Esophagus muscularis mucosa (tissue), 3 donors: ENCODE measurements at regions not wholly inside any gene's neighbourhood (a gene's known extent, or its start where the extent isn't known, plus 50 kb on each side); places are given as distances from the start of the nearest gene placed in this dataset.

ENCODE experiments used
- CTCF ChIP-seq, 3 experiments: fragments of 200-600 bp in 2 of 3; fragments of 450-650 bp in 1 of 3; sonication (generic) in 2 of 3; IDR thresholded peaks; one replicate each; pipeline ENCODE4 v1.5.1; 2017 to 2019; ENCODE audit warnings: antibody characterized with exemption in 3 of 3, mild to moderate bottlenecking in 2 of 3, moderate library complexity in 1 of 3
- POLR2A ChIP-seq: fragments of 450-650 bp; IDR thresholded peaks from one replicate; pipeline ENCODE4 v1.6.1; 2017; ENCODE audit warnings: antibody characterized with exemption, moderate library complexity, mild to moderate bottlenecking, low read depth

- TF ChIP-seq CTCF (IDR thresholded peaks at IDR 0.05) (no peak), POLR2A (no peak)
Measured at GRCh38 chr15:97115761-97116070, 785.2 kb downstream of the NR2F2 start.
